ENCODE measurements at regions not wholly inside any gene's neighbourhood (a gene's known extent, or its start where the extent isn't known, plus 50 kb on each side); places are given as distances from the start of the nearest gene placed in this dataset.

- WGBS: 67% methylated on average over 1 of the region's 1 CpG
- Histone ChIP-seq H2AFZ (ENCODE audit: low read depth, low read length) (no peak overlapping the region), H3K79me1 (replicated peaks; ENCODE audit: low read length, poor library complexity, severe bottlenecking) (no peaks in the 10 kb centered on the region), H3K4me3 (ENCODE audit: insufficient read depth in 1 of 2, low read depth in 1 of 2, low read length in 2 of 2) (no peak overlapping the region), H3K18ac (ENCODE audit: low read depth in 1 of 2, low read length in 2 of 2) (no peak overlapping the region), H3K27ac (ENCODE audit: low read length, poor library complexity, severe bottlenecking) (no peak overlapping the region), H2BK15ac (ENCODE audit: low read depth, poor library complexity, severe bottlenecking) (no peak overlapping the region), H3K14ac (ENCODE audit: low read length in 2 of 2) (no peak overlapping the region), H2BK12ac (ENCODE audit: low read length in 2 of 2) (no peak overlapping the region), H4K91ac (ENCODE audit: low read length) (no peak overlapping the region), H3K9me3 (ENCODE audit: control insufficient read depth, low read length) (no peaks in the 10 kb centered on the region), H2AK5ac (ENCODE audit: low read length, severe bottlenecking) (no peak overlapping the region), H3K4me2 (ENCODE audit: low read length, poor library complexity, severe bottlenecking) (no peak overlapping the region), H2BK5ac (ENCODE audit: low read depth, low read length, poor library complexity, severe bottlenecking) (no peak overlapping the region), H3K23ac (ENCODE audit: low read length in 2 of 2) (no peak overlapping the region), H2BK120ac (ENCODE audit: low read depth, low read length) (no peak overlapping the region), H3K4ac (ENCODE audit: low read depth in 1 of 2, low read length in 2 of 2) (no peak overlapping the region), H3K4me1 (ENCODE audit: control insufficient read depth, insufficient read depth, low read depth, low read length) (peaks cover 1% of the 10 kb centered on the region), H3K27me3 (ENCODE audit: control insufficient read depth in 1 of 2, insufficient read depth in 1 of 2, low read length in 2 of 2) (peaks cover 0 to 3% of the 10 kb centered on the region in 2 experiments), H4K8ac (ENCODE audit: low read length) (no peak overlapping the region), H3K9ac (ENCODE audit: low read length) (no peak overlapping the region), H3K36me3 (ENCODE audit: control insufficient read depth in 1 of 2, insufficient read depth in 2 of 2, low read depth in 1 of 2, low read length in 2 of 2) (no peaks in the 10 kb centered on the region)
- DNase-seq: no peak
These were observed 82.1 kb upstream of the CCDC68 start for GRCh38 chr18:55041366-55041765.

DNA sequence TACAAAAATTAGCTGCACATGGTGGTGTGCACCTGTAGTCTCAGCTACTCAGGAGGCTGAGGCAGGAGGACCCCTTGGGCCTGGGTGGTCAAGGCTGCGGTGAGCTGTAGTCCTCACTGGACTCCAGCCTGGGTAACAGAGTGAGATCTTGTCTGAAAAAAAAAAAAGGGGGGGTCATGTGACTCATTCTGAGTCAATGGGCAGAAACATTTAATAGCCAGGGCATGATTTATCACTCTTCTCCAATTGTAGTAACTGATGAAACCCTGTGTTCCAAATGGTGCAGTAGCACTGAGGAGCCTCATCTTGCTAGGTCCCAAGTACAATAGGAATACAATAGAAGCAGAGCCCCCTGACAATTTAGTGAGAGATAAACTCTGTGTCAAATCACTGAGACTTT lies 78.9 kb upstream of the CCDC68 start:
- H3K36me3 ChIP-seq (ENCODE audit: control insufficient read depth in 1 of 2, insufficient read depth in 2 of 2, low read depth in 1 of 2, low read length in 2 of 2): no peaks in the 10 kb centered on the region

GRCh38 chr18:55034742-55035141 lies 75.5 kb upstream of the CCDC68 start:
- no peak overlapping the region for H2AFZ ChIP-seq (ENCODE audit: low read depth, low read length)
- H3K18ac ChIP-seq (ENCODE audit: low read depth in 1 of 2, low read length in 2 of 2): no peak overlapping the region
- no peak overlapping the region for H4K91ac ChIP-seq (ENCODE audit: low read length)
- no peak overlapping the region for H3K4me2 ChIP-seq (ENCODE audit: low read length, poor library complexity, severe bottlenecking)
- DNase-seq: peak; percentile 12
- 88% methylated on average over 3 of the region's 4 CpGs for WGBS
- H3K14ac ChIP-seq (ENCODE audit: low read length in 2 of 2): no peak overlapping the region
- H3K27ac ChIP-seq (ENCODE audit: low read length, poor library complexity, severe bottlenecking): no peak overlapping the region
- H3K36me3 ChIP-seq (ENCODE audit: control insufficient read depth in 1 of 2, insufficient read depth in 2 of 2, low read depth in 1 of 2, low read length in 2 of 2): no peaks in the 10 kb centered on the region
- H2AK5ac ChIP-seq (ENCODE audit: low read length, severe bottlenecking): no peak overlapping the region
- no peak overlapping the region for H2BK12ac ChIP-seq (ENCODE audit: low read length in 2 of 2)
- H3K27me3 ChIP-seq (ENCODE audit: control insufficient read depth in 1 of 2, insufficient read depth in 1 of 2, low read length in 2 of 2): peaks cover 0 to 3% of the 10 kb centered on the region in 2 experiments
- H3K9ac ChIP-seq (ENCODE audit: low read length): no peak overlapping the region
- H2BK120ac ChIP-seq (ENCODE audit: low read depth, low read length): no peak overlapping the region
- no peak overlapping the region for H2BK5ac ChIP-seq (ENCODE audit: low read depth, low read length, poor library complexity, severe bottlenecking)
- H3K4me3 ChIP-seq (ENCODE audit: insufficient read depth in 1 of 2, low read depth in 1 of 2, low read length in 2 of 2): no peak overlapping the region
- H3K79me1 ChIP-seq (replicated peaks; ENCODE audit: low read length, poor library complexity, severe bottlenecking): no peaks in the 10 kb centered on the region
- no peak overlapping the region for H2BK15ac ChIP-seq (ENCODE audit: low read depth, poor library complexity, severe bottlenecking)
- no peaks in the 10 kb centered on the region for H3K9me3 ChIP-seq (ENCODE audit: control insufficient read depth, low read length)
- H3K23ac ChIP-seq (ENCODE audit: low read length in 2 of 2): no peak overlapping the region
- no peak overlapping the region for H3K4ac ChIP-seq (ENCODE audit: low read depth in 1 of 2, low read length in 2 of 2)
- H3K4me1 ChIP-seq (ENCODE audit: control insufficient read depth, insufficient read depth, low read depth, low read length): peaks cover 1% of the 10 kb centered on the region
- H4K8ac ChIP-seq (ENCODE audit: low read length): no peak overlapping the region

More for the DNA sequence above, 78.9 kb upstream of the CCDC68 start:
- WGBS: 76% methylated on average over 1 of the region's 1 CpG
- Histone ChIP-seq H4K8ac (ENCODE audit: low read length) (no peak overlapping the region), H3K4ac (ENCODE audit: low read depth in 1 of 2, low read length in 2 of 2) (no peak overlapping the region), H3K4me3 (ENCODE audit: insufficient read depth in 1 of 2, low read depth in 1 of 2, low read length in 2 of 2) (no peak overlapping the region), H3K27me3 (ENCODE audit: control insufficient read depth in 1 of 2, insufficient read depth in 1 of 2, low read length in 2 of 2) (peaks cover 0 to 3% of the 10 kb centered on the region in 2 experiments), H2BK5ac (ENCODE audit: low read depth, low read length, poor library complexity, severe bottlenecking) (no peak overlapping the region), H2BK15ac (ENCODE audit: low read depth, poor library complexity, severe bottlenecking) (no peak overlapping the region), H3K18ac (ENCODE audit: low read depth in 1 of 2, low read length in 2 of 2) (no peak overlapping the region), H3K4me2 (ENCODE audit: low read length, poor library complexity, severe bottlenecking) (no peak overlapping the region), H3K9ac (ENCODE audit: low read length) (no peak overlapping the region), H3K4me1 (ENCODE audit: control insufficient read depth, insufficient read depth, low read depth, low read length) (peaks cover 1% of the 10 kb centered on the region), H2BK120ac (ENCODE audit: low read depth, low read length) (no peak overlapping the region), H3K9me3 (ENCODE audit: control insufficient read depth, low read length) (no peaks in the 10 kb centered on the region), H3K14ac (ENCODE audit: low read length in 2 of 2) (no peak overlapping the region), H2BK12ac (ENCODE audit: low read length in 2 of 2) (no peak overlapping the region), H3K27ac (ENCODE audit: low read length, poor library complexity, severe bottlenecking) (no peak overlapping the region), H2AFZ (ENCODE audit: low read depth, low read length) (no peak overlapping the region), H4K91ac (ENCODE audit: low read length) (no peak overlapping the region), H3K79me1 (replicated peaks; ENCODE audit: low read length, poor library complexity, severe bottlenecking) (no peaks in the 10 kb centered on the region), H3K23ac (ENCODE audit: low read length in 2 of 2) (no peak overlapping the region), H2AK5ac (ENCODE audit: low read length, severe bottlenecking) (no peak overlapping the region)
- peak; percentile 23 for DNase-seq

DNA sequence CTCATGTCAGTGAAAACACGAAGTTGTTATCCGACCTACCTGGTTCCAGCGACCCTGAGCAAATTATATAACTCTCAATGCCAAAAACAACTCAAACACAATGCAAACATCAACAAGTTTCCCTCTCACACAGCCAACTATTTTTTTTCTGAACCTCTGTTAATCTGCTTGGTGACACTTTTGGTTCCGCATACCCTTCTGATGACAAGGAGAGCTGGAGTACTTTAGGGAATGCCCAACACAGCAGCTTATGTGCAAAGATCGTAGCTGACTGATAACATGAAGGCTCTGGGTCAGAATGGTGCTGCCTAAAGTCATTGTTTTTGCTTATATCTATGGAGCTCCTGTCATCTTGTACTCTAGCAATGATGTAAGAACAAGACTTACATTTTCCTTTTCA lies 72.7 kb upstream of the CCDC68 start:
- H3K4me3 ChIP-seq (ENCODE audit: insufficient read depth in 1 of 2, low read depth in 1 of 2, low read length in 2 of 2): no peak overlapping the region
- H3K27me3 ChIP-seq (ENCODE audit: control insufficient read depth in 1 of 2, insufficient read depth in 1 of 2, low read length in 2 of 2): peaks cover 0 to 3% of the 10 kb centered on the region in 2 experiments
- no peak overlapping the region for H3K27ac ChIP-seq (ENCODE audit: low read length, poor library complexity, severe bottlenecking)
- no peak overlapping the region for H3K4ac ChIP-seq (ENCODE audit: low read depth in 1 of 2, low read length in 2 of 2)
- H3K9ac ChIP-seq (ENCODE audit: low read length): no peak overlapping the region
- no peak overlapping the region for H2BK120ac ChIP-seq (ENCODE audit: low read depth, low read length)
- H2BK15ac ChIP-seq (ENCODE audit: low read depth, poor library complexity, severe bottlenecking): no peak overlapping the region
- no peak overlapping the region for H2AFZ ChIP-seq (ENCODE audit: low read depth, low read length)
- no peak overlapping the region for H4K91ac ChIP-seq (ENCODE audit: low read length)
- no peak overlapping the region for H2BK5ac ChIP-seq (ENCODE audit: low read depth, low read length, poor library complexity, severe bottlenecking)
- no peaks in the 10 kb centered on the region for H3K79me1 ChIP-seq (replicated peaks; ENCODE audit: low read length, poor library complexity, severe bottlenecking)
- H3K36me3 ChIP-seq (ENCODE audit: control insufficient read depth in 1 of 2, insufficient read depth in 2 of 2, low read depth in 1 of 2, low read length in 2 of 2): no peaks in the 10 kb centered on the region
- H2AK5ac ChIP-seq (ENCODE audit: low read length, severe bottlenecking): no peak overlapping the region
- DNase-seq: peak; percentile 17
- H2BK12ac ChIP-seq (ENCODE audit: low read length in 2 of 2): no peak overlapping the region
- H3K4me1 ChIP-seq (ENCODE audit: control insufficient read depth, insufficient read depth, low read depth, low read length): no peaks in the 10 kb centered on the region
- H3K23ac ChIP-seq (ENCODE audit: low read length in 2 of 2): no peak overlapping the region
- no peak overlapping the region for H3K18ac ChIP-seq (ENCODE audit: low read depth in 1 of 2, low read length in 2 of 2)
- 72% methylated on average over 5 of the region's 5 CpGs for WGBS
- H3K4me2 ChIP-seq (ENCODE audit: low read length, poor library complexity, severe bottlenecking): no peak overlapping the region
- no peak overlapping the region for H3K14ac ChIP-seq (ENCODE audit: low read length in 2 of 2)
- H3K9me3 ChIP-seq (ENCODE audit: control insufficient read depth, low read length): no peaks in the 10 kb centered on the region
- no peak overlapping the region for H4K8ac ChIP-seq (ENCODE audit: low read length)

Data from mesenchymal stem cell (in vitro differentiated cells and primary cell).